ENCODE measurements at regions not wholly inside any gene's neighbourhood (a gene's known extent, or its start where the extent isn't known, plus 50 kb on each side); places are given as distances from the start of the nearest gene placed in this dataset.

DNA sequence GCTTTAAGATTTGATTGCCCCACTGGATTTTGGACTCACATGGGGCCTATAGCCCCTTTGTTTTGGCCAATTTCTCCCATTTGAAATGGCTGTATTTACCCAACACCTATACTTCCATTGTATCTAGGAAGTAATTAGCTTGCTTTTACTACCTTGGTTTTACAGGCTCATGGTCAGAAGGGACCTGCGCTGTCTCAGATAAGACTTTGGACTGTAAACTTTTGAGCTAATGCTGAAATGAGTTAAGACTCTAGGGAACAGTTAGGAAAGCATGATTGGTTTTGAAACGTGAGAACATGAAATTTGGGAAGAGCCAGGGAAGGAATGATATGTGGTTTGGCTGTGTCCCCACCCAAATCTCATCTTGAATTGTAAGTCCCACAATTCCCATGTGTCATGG, 419.0 kb upstream of the TMPO start:
- Histone ChIP-seq H3K4me1 (ENCODE audit: control insufficient read depth in 2 of 2, insufficient read depth in 2 of 2, low read length in 2 of 2) (no peaks in the 10 kb centered on the region), H3K79me2 (ENCODE audit: control insufficient read depth, insufficient read depth, low read length) (no peaks in the 10 kb centered on the region), H3K27me3 (replicated peaks in 1 of 4; ENCODE audit: control extremely low read depth in 1 of 4, control insufficient read depth in 3 of 4, insufficient read depth in 4 of 4, low read length in 3 of 4) (no peaks in the 10 kb centered on the region), H4K20me1 (ENCODE audit: control insufficient read depth, insufficient read depth, low read length, poor library complexity, severe bottlenecking) (no peaks in the 10 kb centered on the region), H3K4me2 (replicated peaks; ENCODE audit: low read depth, low read length, poor library complexity, severe bottlenecking) (no peak overlapping the region), H3K4me3 (ENCODE audit: control extremely low read depth in 1 of 5, extremely low read depth in 1 of 5, insufficient read depth in 1 of 5, low read depth in 2 of 5, low read length in 4 of 5) (no peak overlapping the region), H3K36me3 (replicated peaks in 1 of 2; ENCODE audit: control extremely low read depth in 1 of 2, control insufficient read depth in 1 of 2, extremely low read depth in 1 of 2, insufficient read depth in 2 of 2, low read length in 1 of 2) (no peaks in the 10 kb centered on the region), H2AFZ (ENCODE audit: insufficient read depth, low read depth, low read length, poor library complexity, severe bottlenecking) (no peak overlapping the region), H3K9me3 (ENCODE audit: control extremely low read depth in 1 of 3, control insufficient read depth in 2 of 3, insufficient read depth in 1 of 3, low read length in 2 of 3) (peaks cover 0 to 6% (median 0%) of the 10 kb centered on the region in 3 donors), H3K27ac (ENCODE audit: low read length in 2 of 2) (no peak overlapping the region), H3K9ac (ENCODE audit: low read length) (no peak overlapping the region)
- Mint-ChIP-seq H3K4me3 (no peak overlapping the region), H3K4me1 (no peaks in the 10 kb centered on the region), H3K27ac (no peak overlapping the region), H3K9me3 (ENCODE audit: insufficient read depth) (no peaks in the 10 kb centered on the region), H3K27me3 (no peaks in the 10 kb centered on the region)
- ChIA-PET POLR2A (no interaction called here), CTCF (no interaction called here)
- DNase-seq, result no peak
- intact Hi-C loops (cut with micrococcal nuclease), result no loop called here
- TF ChIP-seq EZH2 (IDR thresholded peaks at IDR 0.05; ENCODE audit: borderline replicate concordance, insufficient read depth, low read depth, low read length, poor library complexity, severe bottlenecking), result no peak
- TF ChIP-seq, protein P1, sequence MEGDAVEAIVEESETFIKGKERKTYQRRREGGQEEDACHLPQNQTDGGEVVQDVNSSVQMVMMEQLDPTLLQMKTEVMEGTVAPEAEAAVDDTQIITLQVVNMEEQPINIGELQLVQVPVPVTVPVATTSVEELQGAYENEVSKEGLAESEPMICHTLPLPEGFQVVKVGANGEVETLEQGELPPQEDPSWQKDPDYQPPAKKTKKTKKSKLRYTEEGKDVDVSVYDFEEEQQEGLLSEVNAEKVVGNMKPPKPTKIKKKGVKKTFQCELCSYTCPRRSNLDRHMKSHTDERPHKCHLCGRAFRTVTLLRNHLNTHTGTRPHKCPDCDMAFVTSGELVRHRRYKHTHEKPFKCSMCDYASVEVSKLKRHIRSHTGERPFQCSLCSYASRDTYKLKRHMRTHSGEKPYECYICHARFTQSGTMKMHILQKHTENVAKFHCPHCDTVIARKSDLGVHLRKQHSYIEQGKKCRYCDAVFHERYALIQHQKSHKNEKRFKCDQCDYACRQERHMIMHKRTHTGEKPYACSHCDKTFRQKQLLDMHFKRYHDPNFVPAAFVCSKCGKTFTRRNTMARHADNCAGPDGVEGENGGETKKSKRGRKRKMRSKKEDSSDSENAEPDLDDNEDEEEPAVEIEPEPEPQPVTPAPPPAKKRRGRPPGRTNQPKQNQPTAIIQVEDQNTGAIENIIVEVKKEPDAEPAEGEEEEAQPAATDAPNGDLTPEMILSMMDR (IDR thresholded peaks at IDR 0.05), result no peak
- 100% methylated on average over 1 of the region's 2 CpGs for WGBS (ENCODE audit: insufficient coverage)
- no peak for ATAC-seq (ENCODE audit: low read depth)

DNA sequence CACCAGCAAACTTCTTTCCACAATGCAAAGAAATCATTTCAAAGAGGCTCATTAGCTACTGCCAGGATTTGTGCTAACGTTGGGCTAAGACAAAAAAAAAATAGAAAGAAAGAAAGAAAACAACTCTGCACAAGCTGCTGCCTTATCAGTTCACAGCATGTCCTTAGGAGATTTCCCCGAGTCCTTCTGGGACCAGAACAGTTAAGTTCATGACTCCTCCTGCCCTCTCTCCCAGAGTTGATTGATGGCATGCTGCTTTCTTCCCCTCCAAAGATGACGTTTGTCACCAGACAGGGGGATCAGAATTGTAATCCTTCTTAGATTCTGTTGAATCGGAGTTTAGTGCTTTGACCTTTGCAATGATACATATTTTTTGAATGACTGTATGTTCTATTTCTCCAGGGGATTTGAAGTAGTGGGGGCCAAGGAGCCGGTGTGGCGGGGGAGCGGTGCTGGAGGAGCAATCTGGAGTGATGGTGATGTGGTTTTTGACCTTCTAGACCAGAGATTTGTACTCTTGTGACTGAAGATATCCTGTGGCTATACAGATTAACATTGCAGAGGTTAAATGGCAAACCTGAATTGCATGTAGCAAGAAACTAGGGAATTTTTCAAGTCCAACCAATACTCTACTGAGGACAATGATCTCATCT, 409.2 kb upstream of the TMPO start:
- H3K4me3 Mint-ChIP-seq, result no peak overlapping the region
- Histone ChIP-seq H3K27me3 (replicated peaks in 1 of 4; ENCODE audit: control extremely low read depth in 1 of 4, control insufficient read depth in 3 of 4, insufficient read depth in 4 of 4, low read length in 3 of 4) (no peaks in the 10 kb centered on the region), H3K4me3 (ENCODE audit: control extremely low read depth in 1 of 5, extremely low read depth in 1 of 5, insufficient read depth in 1 of 5, low read depth in 2 of 5, low read length in 4 of 5) (no peak overlapping the region), H3K4me2 (replicated peaks; ENCODE audit: low read depth, low read length, poor library complexity, severe bottlenecking) (no peak overlapping the region), H4K20me1 (ENCODE audit: control insufficient read depth, insufficient read depth, low read length, poor library complexity, severe bottlenecking) (no peaks in the 10 kb centered on the region), H3K4me1 (ENCODE audit: control insufficient read depth in 2 of 2, insufficient read depth in 2 of 2, low read length in 2 of 2) (no peaks in the 10 kb centered on the region), H3K9ac (ENCODE audit: low read length) (no peak overlapping the region), H3K27ac (ENCODE audit: low read length in 2 of 2) (no peak overlapping the region), H3K9me3 (ENCODE audit: control extremely low read depth in 1 of 3, control insufficient read depth in 2 of 3, insufficient read depth in 1 of 3, low read length in 2 of 3) (no peaks in the 10 kb centered on the region), H3K79me2 (ENCODE audit: control insufficient read depth, insufficient read depth, low read length) (no peaks in the 10 kb centered on the region), H2AFZ (ENCODE audit: insufficient read depth, low read depth, low read length, poor library complexity, severe bottlenecking) (no peak overlapping the region), H3K36me3 (replicated peaks in 1 of 2; ENCODE audit: control extremely low read depth in 1 of 2, control insufficient read depth in 1 of 2, extremely low read depth in 1 of 2, insufficient read depth in 2 of 2, low read length in 1 of 2) (no peaks in the 10 kb centered on the region)
- DNase-seq, result no peak
- no peak overlapping the region for H3K27ac Mint-ChIP-seq
- TF ChIP-seq, protein P1 (IDR thresholded peaks at IDR 0.05), result no peak
- TF ChIP-seq EZH2 (IDR thresholded peaks at IDR 0.05; ENCODE audit: borderline replicate concordance, insufficient read depth, low read depth, low read length, poor library complexity, severe bottlenecking), result no peak
- ATAC-seq (ENCODE audit: low read depth), result no peak
- no peaks in the 10 kb centered on the region for H3K9me3 Mint-ChIP-seq (ENCODE audit: insufficient read depth)
- intact Hi-C loops (cut with micrococcal nuclease), result no loop called here
- ChIA-PET POLR2A (no interaction called here), CTCF (no interaction called here)
- H3K27me3 Mint-ChIP-seq, result no peaks in the 10 kb centered on the region
- WGBS (ENCODE audit: insufficient coverage), result 60% methylated on average over 5 of the region's 7 CpGs
- H3K4me1 Mint-ChIP-seq, result no peaks in the 10 kb centered on the region
